Activated CD8-positive, alpha-beta memory T cell treated with anti-CD3 and anti-CD28 coated beads, Interleukin-2, amount 10 ng/mL, durations not matched to agents 7 days and 5 days (primary cell): ENCODE measurements at regions not wholly inside any gene's neighbourhood (a gene's known extent, or its start where the extent isn't known, plus 50 kb on each side); places are given as distances from the start of the nearest gene placed in this dataset.

ENCODE experiments used
- ATAC-seq: fragments of 150-1000 bp; cut with Tn5 transposase; one replicate; pipeline ENCODE4 v1.10.0; 2021; ENCODE audit warnings: moderate library complexity
- CTCF ChIA-PET: fragments of 350-600 bp; sonication (Branson Sonifier 250); formaldehyde crosslinking; loops from one replicate; lab custom pipeline; 2021; ENCODE audit warnings: antibody characterized with exemption; lab: Charles Lee
- DNase-seq: peaks from one replicate; pipeline ENCODE4 v3.0.0-alpha.2; 2020
- H3K27ac Mint-ChIP-seq: one replicate; pipeline ENCODE4 v1.8.0; 2021; ENCODE audit warnings: mild to moderate bottlenecking, mixed read lengths
- H3K27me3 Mint-ChIP-seq: one replicate; pipeline ENCODE4 v1.8.0; 2021; ENCODE audit warnings: mixed read lengths
- H3K36me3 Mint-ChIP-seq: one replicate; pipeline ENCODE4 v1.8.0; 2021; ENCODE audit warnings: mild to moderate bottlenecking, mixed read lengths
- H3K4me1 Mint-ChIP-seq: one replicate; pipeline ENCODE4 v1.8.0; 2021; ENCODE audit warnings: mixed read lengths
- H3K4me3 Mint-ChIP-seq: one replicate; pipeline ENCODE4 v1.8.0; 2021; ENCODE audit warnings: mild to moderate bottlenecking, moderate library complexity, mixed read lengths
- H3K9me3 Mint-ChIP-seq: one replicate; pipeline ENCODE4 v1.8.0; 2022; ENCODE audit warnings: low read depth, mixed read lengths

DNA sequence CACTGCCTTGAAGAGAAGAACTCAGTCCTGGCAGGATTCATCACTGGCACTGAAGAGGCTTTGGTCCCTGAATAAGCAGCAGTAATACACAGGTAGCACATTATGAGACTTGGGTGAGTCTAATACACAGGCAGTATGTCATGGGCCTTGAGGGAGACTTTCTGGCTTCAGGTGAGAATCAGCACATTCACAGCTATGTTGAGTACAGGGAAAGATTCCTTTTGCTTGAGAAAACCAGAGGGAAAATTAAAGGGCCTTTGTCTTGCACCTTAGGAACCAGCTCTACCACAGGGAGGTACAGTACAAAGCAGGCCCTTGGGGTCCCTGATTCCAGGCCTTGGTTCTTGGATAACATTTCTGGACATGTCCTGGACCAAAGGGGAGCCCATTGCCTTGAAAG is 484.6 kb downstream of the RFC3 start:
- no peak for DNase-seq
- ATAC-seq = no peak
- Mint-ChIP-seq H3K27ac (no peak overlapping the region), H3K4me3 (no peak overlapping the region), H3K9me3 (peaks cover 2% of the 10 kb centered on the region), H3K27me3 (no peaks in the 10 kb centered on the region), H3K4me1 (no peaks in the 10 kb centered on the region), H3K36me3 (no peaks in the 10 kb centered on the region)
- CTCF ChIA-PET = no interaction called here

DNA sequence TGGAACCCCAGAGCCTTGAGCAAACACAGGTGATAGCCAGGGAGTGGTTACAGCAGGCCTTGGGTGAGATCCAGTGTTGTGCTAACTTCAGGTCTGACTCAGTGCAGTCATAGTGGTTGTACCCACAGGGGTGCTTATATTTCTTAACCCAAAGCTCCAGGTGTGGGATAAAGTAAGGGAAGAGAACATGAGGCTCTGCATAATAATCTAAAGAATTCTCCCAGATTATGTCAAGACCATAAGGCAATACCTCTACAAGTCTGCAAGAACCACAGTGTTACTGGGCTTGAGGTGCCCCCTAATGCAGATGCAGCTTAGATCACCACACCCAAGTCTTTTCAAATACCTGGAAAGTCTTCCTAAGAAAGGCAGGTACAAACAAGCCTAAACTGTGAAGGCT is 485.4 kb downstream of the RFC3 start:
- Mint-ChIP-seq H3K27ac (no peak overlapping the region), H3K9me3 (peaks cover 2% of the 10 kb centered on the region), H3K36me3 (no peaks in the 10 kb centered on the region), H3K4me1 (no peaks in the 10 kb centered on the region), H3K4me3 (no peak overlapping the region), H3K27me3 (no peaks in the 10 kb centered on the region)
- CTCF ChIA-PET = no interaction called here
- ATAC-seq = no peak
- no peak for DNase-seq

DNA sequence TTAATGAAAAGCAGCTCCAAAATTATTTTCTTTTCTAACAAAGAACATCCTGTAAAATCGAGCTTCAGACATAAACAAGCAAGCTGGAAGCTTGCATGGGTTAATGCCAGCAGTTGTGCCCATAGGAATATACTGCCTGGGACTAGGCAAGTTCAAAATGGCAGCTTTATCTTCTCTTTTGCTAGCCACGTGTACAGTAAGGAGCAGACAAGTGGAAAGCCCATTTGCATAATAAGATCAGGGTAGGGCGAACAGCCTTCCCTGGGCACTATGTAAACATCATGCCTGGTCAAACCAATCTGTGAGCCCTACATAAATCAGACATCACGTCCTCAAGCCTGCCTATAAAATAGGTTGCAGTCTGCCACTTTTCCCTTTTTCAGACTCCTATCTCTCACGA is 489.7 kb downstream of the RFC3 start:
- CTCF ChIA-PET = no interaction called here
- no peak overlapping the region for H3K27ac Mint-ChIP-seq
- no peak overlapping the region for H3K4me3 Mint-ChIP-seq
- H3K27me3 Mint-ChIP-seq = no peaks in the 10 kb centered on the region
- DNase-seq (no peak), ATAC-seq (no peak)
- no peaks in the 10 kb centered on the region for H3K9me3 Mint-ChIP-seq
- no peaks in the 10 kb centered on the region for H3K4me1 Mint-ChIP-seq
- H3K36me3 Mint-ChIP-seq = no peaks in the 10 kb centered on the region

DNA sequence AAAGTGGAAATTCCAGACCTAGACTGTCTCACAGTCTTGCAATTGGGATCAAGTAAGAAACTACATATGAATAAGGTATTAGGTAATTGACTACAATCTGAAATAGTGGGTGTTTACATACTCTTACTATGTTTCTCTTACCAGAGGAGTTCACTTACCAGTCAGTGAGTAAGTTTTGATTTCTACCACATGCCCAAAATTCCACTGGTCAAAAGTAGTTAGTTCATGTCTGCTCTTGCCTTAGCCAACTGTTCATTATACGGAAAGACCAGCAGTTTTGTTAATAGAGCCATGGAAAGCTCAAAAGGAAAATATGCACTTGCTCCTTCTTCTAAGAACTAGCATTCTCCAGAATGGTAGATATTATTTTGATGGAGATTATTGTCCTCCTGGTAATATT is 490.8 kb downstream of the RFC3 start:
- DNase-seq (no peak), ATAC-seq (no peak)
- H3K27me3 Mint-ChIP-seq = no peaks in the 10 kb centered on the region
- H3K4me1 Mint-ChIP-seq = no peaks in the 10 kb centered on the region
- H3K27ac Mint-ChIP-seq = no peak overlapping the region
- H3K36me3 Mint-ChIP-seq = no peaks in the 10 kb centered on the region
- CTCF ChIA-PET = no interaction called here
- H3K9me3 Mint-ChIP-seq = no peaks in the 10 kb centered on the region
- no peak overlapping the region for H3K4me3 Mint-ChIP-seq

DNA sequence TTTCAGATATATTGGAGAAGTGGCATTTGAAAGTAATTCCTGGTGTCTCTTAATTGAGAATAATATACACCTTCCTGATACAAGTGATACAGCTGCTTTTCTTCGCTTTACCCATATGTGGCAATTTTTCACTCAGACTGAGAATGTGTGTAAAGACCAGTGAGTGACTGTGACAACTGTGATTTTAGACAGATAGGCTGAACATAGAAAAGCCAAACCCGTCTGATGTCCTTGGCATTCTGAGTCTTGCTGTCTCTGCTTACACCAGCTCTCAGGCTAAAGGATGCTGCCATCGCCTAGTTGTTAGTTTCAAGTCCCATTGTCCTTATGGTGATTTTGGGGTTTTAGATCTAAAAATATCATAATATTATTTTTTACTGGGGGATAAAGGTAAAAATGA is 492.6 kb downstream of the RFC3 start:
- Mint-ChIP-seq H3K9me3 (no peaks in the 10 kb centered on the region), H3K4me1 (no peaks in the 10 kb centered on the region), H3K27ac (no peak overlapping the region), H3K4me3 (no peak overlapping the region), H3K36me3 (no peaks in the 10 kb centered on the region), H3K27me3 (no peaks in the 10 kb centered on the region)
- ATAC-seq (no peak), DNase-seq (no peak)
- CTCF ChIA-PET = no interaction called here

DNA sequence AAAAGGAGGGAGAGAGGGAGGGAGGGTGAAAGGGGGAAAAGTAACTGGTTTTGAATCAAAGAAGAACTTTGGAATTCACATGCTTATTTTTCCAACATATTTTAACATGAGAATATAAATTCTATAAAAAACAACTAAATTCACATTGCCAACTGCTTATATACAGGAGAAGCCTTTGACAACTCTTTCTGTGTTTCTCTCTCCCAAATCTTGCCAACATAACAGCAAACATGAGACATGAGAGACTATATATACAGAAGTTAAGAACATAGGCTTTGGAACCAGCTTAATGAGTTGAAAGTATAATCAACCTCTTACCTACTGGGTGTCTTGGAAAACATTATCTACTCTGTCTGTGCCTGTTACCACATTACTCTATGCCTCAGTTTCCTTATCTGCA is 493.3 kb downstream of the RFC3 start:
- no peak overlapping the region for H3K4me3 Mint-ChIP-seq
- no peak overlapping the region for H3K27ac Mint-ChIP-seq
- DNase-seq = no peak
- peaks cover 2% of the 10 kb centered on the region for H3K9me3 Mint-ChIP-seq
- CTCF ChIA-PET = no interaction called here
- H3K4me1 Mint-ChIP-seq = no peaks in the 10 kb centered on the region
- no peaks in the 10 kb centered on the region for H3K36me3 Mint-ChIP-seq
- ATAC-seq = no peak
- no peaks in the 10 kb centered on the region for H3K27me3 Mint-ChIP-seq

DNA sequence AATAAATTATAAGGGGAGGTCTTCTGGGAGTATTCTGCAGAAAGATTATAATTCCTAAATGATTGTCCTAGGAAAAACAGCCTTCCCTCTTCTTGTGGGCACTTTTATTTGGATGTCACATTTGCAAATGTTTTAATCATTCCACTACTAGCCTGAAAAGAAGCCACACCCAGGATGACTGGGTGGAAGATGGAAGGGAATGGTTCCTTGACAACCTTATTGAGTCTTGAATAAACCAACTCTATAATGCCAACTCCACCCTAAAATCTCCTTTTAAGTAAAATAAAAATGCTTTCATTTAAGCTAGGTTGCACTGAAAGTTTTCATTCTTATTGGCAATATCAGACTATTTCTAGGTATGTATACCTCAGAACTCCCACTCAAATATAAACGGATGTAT is 494.6 kb downstream of the RFC3 start:
- H3K36me3 Mint-ChIP-seq = no peaks in the 10 kb centered on the region
- H3K4me3 Mint-ChIP-seq = no peak overlapping the region
- DNase-seq = no peak
- peaks cover 3% of the 10 kb centered on the region for H3K9me3 Mint-ChIP-seq
- CTCF ChIA-PET = no interaction called here
- no peaks in the 10 kb centered on the region for H3K4me1 Mint-ChIP-seq
- H3K27me3 Mint-ChIP-seq = no peaks in the 10 kb centered on the region
- no peak for ATAC-seq
- no peak overlapping the region for H3K27ac Mint-ChIP-seq

DNA sequence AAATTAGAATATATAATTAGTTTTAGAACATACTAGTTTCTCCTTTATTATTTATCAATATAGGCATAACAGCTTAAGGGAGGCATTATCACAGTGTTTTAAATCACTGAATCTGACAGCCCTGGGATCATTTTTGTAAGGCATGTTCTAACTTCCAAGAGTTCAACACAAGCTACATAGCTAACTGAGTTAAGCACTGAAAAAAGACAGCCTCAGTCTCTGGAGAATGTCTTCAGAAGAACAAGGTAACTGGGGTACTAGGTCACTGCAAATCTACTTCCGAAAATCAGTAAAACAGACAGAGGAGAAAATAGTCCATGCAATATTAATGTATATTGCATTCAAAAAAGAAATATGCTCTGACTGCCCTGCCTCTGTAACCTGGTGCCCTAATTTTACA is 502.1 kb downstream of the RFC3 start:
- CTCF ChIA-PET = no interaction called here
- no peaks in the 10 kb centered on the region for H3K4me1 Mint-ChIP-seq
- no peak overlapping the region for H3K27ac Mint-ChIP-seq
- no peaks in the 10 kb centered on the region for H3K27me3 Mint-ChIP-seq
- no peak for ATAC-seq
- H3K36me3 Mint-ChIP-seq = no peaks in the 10 kb centered on the region
- DNase-seq = no peak
- H3K4me3 Mint-ChIP-seq = no peak overlapping the region
- H3K9me3 Mint-ChIP-seq = peaks cover 3% of the 10 kb centered on the region

DNA sequence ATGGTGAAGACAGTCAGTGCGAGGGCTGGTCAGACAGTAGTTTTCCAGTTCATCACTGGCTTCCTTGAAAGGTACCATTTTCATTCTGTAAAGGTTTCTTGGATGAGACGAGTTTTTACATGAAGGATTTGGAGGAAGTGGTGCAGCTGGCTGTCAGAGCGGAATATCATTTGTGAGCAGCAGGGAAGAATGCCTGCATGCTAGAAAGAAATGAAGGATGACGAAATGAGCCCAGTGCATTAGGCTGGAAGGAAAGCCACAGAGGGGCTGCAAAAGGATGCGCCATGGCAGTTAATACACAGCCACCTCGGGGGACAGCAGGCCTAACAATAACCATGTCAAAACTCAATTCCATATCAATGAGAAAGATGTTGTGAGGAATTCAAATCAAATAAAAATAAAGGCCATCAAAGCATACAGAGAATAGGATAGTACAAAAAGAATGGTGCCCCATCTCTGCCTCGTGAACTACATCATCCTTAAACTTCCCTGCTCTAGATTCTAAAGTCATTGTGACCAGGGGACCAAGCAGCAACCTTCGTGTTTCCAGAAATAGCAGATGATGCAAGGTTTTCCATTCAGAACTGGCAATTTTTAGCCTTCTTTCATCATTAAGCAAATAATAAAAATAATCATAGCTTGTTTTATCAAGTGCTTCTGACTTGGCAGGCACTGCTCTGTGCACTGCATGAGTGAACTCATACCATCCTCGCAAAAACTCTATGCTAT is 504.2 kb downstream of the RFC3 start:
- CTCF ChIA-PET = interaction anchor here (0.9 kb wide), 1 partner anchor 9 kb away, joined by 4 read pairs; no protein-coding TSS in a partner anchor
- DNase-seq (no peak), ATAC-seq (no peak)
- no peaks in the 10 kb centered on the region for H3K4me1 Mint-ChIP-seq
- no peaks in the 10 kb centered on the region for H3K36me3 Mint-ChIP-seq
- H3K27me3 Mint-ChIP-seq = no peaks in the 10 kb centered on the region
- H3K9me3 Mint-ChIP-seq = no peaks in the 10 kb centered on the region
- H3K27ac Mint-ChIP-seq = no peak overlapping the region
- no peak overlapping the region for H3K4me3 Mint-ChIP-seq

DNA sequence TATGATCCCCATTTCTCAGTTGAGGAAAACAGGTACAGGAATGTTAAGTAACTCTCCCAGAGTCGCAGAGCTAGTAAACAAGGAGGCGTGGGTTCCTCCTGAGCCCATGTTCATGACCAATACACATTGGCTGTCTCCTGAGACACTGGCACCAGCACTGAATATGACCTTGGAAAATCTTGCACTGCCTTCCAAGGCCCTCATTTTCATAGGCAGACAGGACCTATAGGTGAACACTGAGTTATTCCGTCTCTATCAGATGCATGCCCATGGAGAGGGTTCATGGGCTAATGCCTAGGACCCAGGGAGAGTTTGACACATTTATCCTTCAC is 504.8 kb downstream of the RFC3 start:
- no peaks in the 10 kb centered on the region for H3K4me1 Mint-ChIP-seq
- CTCF ChIA-PET = interaction anchor here (0.9 kb wide), 1 partner anchor 9 kb away, joined by 4 read pairs; no protein-coding TSS in a partner anchor
- H3K9me3 Mint-ChIP-seq = peaks cover 3% of the 10 kb centered on the region
- no peaks in the 10 kb centered on the region for H3K27me3 Mint-ChIP-seq
- H3K27ac Mint-ChIP-seq = no peak overlapping the region
- ATAC-seq = no peak
- H3K4me3 Mint-ChIP-seq = no peak overlapping the region
- no peaks in the 10 kb centered on the region for H3K36me3 Mint-ChIP-seq
- no peak for DNase-seq

DNA sequence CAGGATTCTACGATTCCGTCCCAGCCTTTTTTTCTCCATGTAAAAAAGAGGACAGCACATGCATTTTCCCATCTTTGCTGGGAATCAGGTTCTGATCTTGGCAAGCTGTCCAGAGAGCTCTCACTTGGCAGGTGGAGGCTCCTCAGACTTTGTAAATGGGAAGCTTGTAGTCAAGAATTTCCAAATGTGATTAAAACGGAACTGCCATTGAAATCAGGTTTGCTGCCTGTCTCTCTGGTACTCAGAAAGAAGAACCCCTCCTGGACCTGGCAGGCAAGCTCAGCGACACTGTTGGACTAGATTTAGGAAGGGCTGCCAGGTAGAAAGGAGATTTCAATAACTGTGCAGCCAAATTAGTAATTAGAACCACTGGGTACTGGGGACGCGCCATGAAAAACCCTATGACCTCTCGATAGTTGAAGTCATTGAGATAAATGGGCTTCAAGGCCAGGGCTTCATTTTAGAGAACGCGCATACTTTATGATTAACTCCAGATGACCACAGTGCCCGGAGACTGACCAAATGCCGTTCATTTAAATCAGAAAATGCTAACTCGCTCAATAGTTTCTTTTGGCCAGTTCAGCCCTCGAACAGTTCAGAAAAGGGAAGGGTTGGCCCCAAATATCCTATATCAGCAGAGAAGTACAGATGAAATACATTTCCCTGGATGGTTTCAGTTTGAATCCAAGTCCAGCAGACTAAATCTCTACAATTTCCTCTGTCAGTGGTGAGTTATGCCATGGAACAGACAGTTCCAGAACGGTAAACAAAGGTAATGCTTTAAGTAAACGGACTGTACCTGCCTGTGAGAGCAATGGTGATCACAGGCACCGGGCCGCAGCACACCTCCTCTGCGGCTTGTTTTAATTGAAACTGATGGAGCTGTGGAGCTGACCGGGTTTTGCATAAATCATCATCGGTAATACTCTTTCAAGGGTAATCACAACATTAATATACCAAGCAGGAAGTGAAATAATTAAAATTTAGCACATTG is 517.4 kb downstream of the RFC3 start:
- CTCF ChIA-PET = no interaction called here
- ATAC-seq (no peak), DNase-seq (no peak)
- Mint-ChIP-seq H3K4me1 (no peaks in the 10 kb centered on the region), H3K27ac (no peak overlapping the region), H3K27me3 (no peaks in the 10 kb centered on the region), H3K36me3 (no peaks in the 10 kb centered on the region), H3K9me3 (peaks cover 7% of the 10 kb centered on the region), H3K4me3 (no peak overlapping the region)

DNA sequence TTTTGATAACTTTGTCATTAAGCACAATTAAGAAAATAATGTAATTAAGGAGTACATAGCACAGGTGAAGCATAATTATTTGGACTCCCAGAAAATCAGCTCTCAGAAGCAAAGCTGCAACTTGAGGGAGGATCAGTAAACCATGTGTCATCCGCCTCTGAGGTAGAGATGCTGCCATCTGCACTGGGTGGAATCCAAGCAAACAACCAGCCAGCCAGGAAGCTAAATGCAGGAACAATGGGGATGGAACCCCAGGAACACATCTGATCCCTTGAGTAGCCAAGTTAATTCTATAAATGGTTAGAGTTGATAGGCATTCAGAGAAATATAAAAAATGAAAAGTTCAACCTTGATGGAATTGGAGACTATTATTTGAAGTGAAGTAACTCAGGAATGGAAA is 520.2 kb downstream of the RFC3 start:
- CTCF ChIA-PET = no interaction called here
- H3K27ac Mint-ChIP-seq = no peak overlapping the region

DNA sequence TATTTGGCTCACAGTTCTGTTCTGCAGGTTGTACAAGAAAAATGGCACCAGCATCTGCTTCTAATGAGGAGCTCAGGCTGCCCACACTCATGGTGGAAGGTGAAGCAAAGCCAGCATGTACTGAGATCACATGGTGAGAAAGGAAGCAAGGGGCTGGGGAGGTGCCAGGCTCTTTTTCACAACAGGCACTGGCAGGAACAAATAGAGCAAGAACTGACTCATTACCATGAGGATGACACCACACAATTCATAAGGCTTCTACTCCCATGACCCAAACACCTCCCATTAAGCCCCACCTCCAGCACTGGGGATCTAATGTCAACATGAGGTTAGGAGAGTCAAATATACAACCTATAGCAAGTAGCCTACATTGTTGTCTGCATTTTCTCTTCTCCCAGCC is 522.6 kb downstream of the RFC3 start:
- Mint-ChIP-seq H3K36me3 (no peaks in the 10 kb centered on the region), H3K9me3 (peaks cover 4% of the 10 kb centered on the region), H3K4me3 (no peak overlapping the region), H3K4me1 (no peaks in the 10 kb centered on the region), H3K27ac (no peak overlapping the region), H3K27me3 (no peaks in the 10 kb centered on the region)
- CTCF ChIA-PET = no interaction called here
- ATAC-seq = no peak
- DNase-seq = no peak

More for the DNA sequence above, 520.2 kb downstream of the RFC3 start:
- Mint-ChIP-seq H3K9me3 (peaks cover 8% of the 10 kb centered on the region), H3K4me1 (no peaks in the 10 kb centered on the region), H3K27me3 (no peaks in the 10 kb centered on the region), H3K4me3 (no peak overlapping the region), H3K36me3 (no peaks in the 10 kb centered on the region)
- ATAC-seq (no peak), DNase-seq (no peak)

DNA sequence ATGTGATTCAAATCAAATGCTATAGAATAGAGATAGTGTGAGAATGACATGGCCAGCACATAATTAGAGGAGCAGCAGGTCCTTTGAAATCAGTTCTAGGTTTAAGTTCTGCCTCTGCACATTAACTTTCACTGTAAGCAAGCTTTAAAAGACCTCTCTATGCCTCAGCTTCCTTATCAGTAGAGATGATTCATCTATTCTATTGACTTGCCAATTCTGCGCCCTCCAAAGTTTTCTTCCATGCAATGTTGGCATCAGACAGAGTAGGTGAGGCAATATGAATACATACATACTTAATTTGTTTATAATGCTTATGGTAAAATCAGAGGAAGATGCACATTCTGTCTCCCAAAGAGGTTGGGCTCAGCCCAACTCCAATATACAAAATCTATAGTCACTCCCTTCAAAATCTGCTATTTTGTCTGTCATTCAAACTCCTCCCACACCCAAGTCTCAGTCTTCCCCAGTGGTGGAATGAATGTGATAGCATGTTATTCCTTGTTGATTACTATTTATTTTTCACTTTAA is 525.5 kb downstream of the RFC3 start:
- no peak overlapping the region for H3K4me3 Mint-ChIP-seq
- H3K27ac Mint-ChIP-seq = no peak overlapping the region
- DNase-seq = no peak
- no peak for ATAC-seq
- H3K27me3 Mint-ChIP-seq = no peaks in the 10 kb centered on the region
- H3K36me3 Mint-ChIP-seq = no peaks in the 10 kb centered on the region
- CTCF ChIA-PET = no interaction called here
- H3K4me1 Mint-ChIP-seq = no peaks in the 10 kb centered on the region
- peaks cover 4% of the 10 kb centered on the region for H3K9me3 Mint-ChIP-seq
